ENCODE measurements at regions not wholly inside any gene's neighbourhood (a gene's known extent, or its start where the extent isn't known, plus 50 kb on each side); places are given as distances from the start of the nearest gene placed in this dataset.

GRCh38 chr2:155913356-155913755, 419.2 kb downstream of the NR4A2 start:
- no peak overlapping the region for H4K5ac ChIP-seq (ENCODE audit: insufficient read length, low read depth, low read length)
- no peaks in the 10 kb centered on the region for H3K4me1 ChIP-seq (replicated peaks in 1 of 4; ENCODE audit: control insufficient read depth in 3 of 4, insufficient read depth in 4 of 4, low read length in 3 of 4)
- POLR2A ChIA-PET (ENCODE audit: partially characterized antibody), result no interaction called here
- H2BK5ac ChIP-seq (ENCODE audit: low read depth, low read length), result no peak overlapping the region
- H3K23ac ChIP-seq (ENCODE audit: insufficient read length), result no peak overlapping the region
- no peak overlapping the region for H4K91ac ChIP-seq (replicated peaks; ENCODE audit: insufficient read length, low read length)
- H2BK20ac ChIP-seq (ENCODE audit: low read length), result no peak overlapping the region
- H3K18ac ChIP-seq (ENCODE audit: extremely low read depth, low read length), result no peak overlapping the region
- FAIRE-seq (no peak), DNase-seq (ENCODE audit: low read depth in 1 of 2, low spot score in 2 of 2) (no peak)
- no peaks in the 10 kb centered on the region for H3K36me3 ChIP-seq (ENCODE audit: control insufficient read depth in 2 of 4, insufficient read depth in 4 of 4, low read length in 3 of 4)
- CTCF ChIA-PET (ENCODE audit: partially characterized antibody), result no interaction called here
- no peaks in the 10 kb centered on the region for H3K23me2 ChIP-seq (ENCODE audit: low read depth, low read length)
- no peak overlapping the region for H3K9ac ChIP-seq (replicated peaks in 1 of 4; ENCODE audit: extremely low read depth in 1 of 4, low read depth in 3 of 4, low read length in 3 of 4)
- no peak overlapping the region for H4K8ac ChIP-seq (ENCODE audit: extremely low read depth, insufficient read depth, low read length)
- no peaks in the 10 kb centered on the region for H3K79me1 ChIP-seq (ENCODE audit: low read depth, low read length)
- no peaks in the 10 kb centered on the region for H3K9me3 ChIP-seq (ENCODE audit: insufficient read depth in 2 of 2, low read depth in 1 of 2, low read length in 1 of 2)
- H3K27me3 ChIP-seq (replicated peaks in 1 of 4; ENCODE audit: control insufficient read depth in 3 of 4, extremely low read depth in 1 of 4, insufficient read depth in 3 of 4, low read length in 3 of 4), result no peaks in the 10 kb centered on the region
- no peak overlapping the region for H2BK12ac ChIP-seq (ENCODE audit: low read depth, low read length)
- H2BK15ac ChIP-seq (ENCODE audit: low read length), result no peak overlapping the region
- H3K4me3 ChIP-seq (ENCODE audit: extremely low read depth in 1 of 4, insufficient read depth in 2 of 4, low read depth in 3 of 4, low read length in 4 of 4), result no peak overlapping the region
- no peak overlapping the region for H3K4ac ChIP-seq (replicated peaks; ENCODE audit: insufficient read length, low read depth, low read length)
- H2AK5ac ChIP-seq (ENCODE audit: low read depth, low read length), result no peak overlapping the region
- no peak overlapping the region for H3K27ac ChIP-seq (ENCODE audit: low read depth, low read length)
- no peaks in the 10 kb centered on the region for H3K79me2 ChIP-seq (ENCODE audit: control insufficient read depth in 1 of 2, insufficient read depth in 2 of 2, low read length in 2 of 2)
- no peak overlapping the region for H2BK120ac ChIP-seq (replicated peaks; ENCODE audit: low read depth, low read length)
- no peak for TF ChIP-seq EZH2 (IDR thresholded peaks at IDR 0.05; ENCODE audit: low read depth, low read length, severe bottlenecking)
- TF ChIP-seq EGR1 (IDR thresholded peaks at IDR 0.05; ENCODE audit: borderline replicate concordance, low read depth, low read length), result no peak
- no peak for TF ChIP-seq RNF2 (IDR thresholded peaks at IDR 0.05; ENCODE audit: borderline replicate concordance, low read depth, low read length, missing control alignments, poor library complexity, severe bottlenecking)
- H3K14ac ChIP-seq (ENCODE audit: insufficient read length), result no peak overlapping the region
- no peak overlapping the region for H2AFZ ChIP-seq (ENCODE audit: low read length)
- H3K4me2 ChIP-seq (ENCODE audit: insufficient read depth in 1 of 2, low read depth in 2 of 2, low read length in 2 of 2), result no peak overlapping the region
- H3K56ac ChIP-seq (replicated peaks; ENCODE audit: insufficient read length, low read depth, low read length), result no peak overlapping the region
- no peaks in the 10 kb centered on the region for H4K20me1 ChIP-seq (replicated peaks in 1 of 2; ENCODE audit: control insufficient read depth in 1 of 2, insufficient read depth in 2 of 2, low read length in 2 of 2)

All from H1 (cell line).